ENCODE measurements at regions not wholly inside any gene's neighbourhood (a gene's known extent, or its start where the extent isn't known, plus 50 kb on each side); places are given as distances from the start of the nearest gene placed in this dataset.

DNA sequence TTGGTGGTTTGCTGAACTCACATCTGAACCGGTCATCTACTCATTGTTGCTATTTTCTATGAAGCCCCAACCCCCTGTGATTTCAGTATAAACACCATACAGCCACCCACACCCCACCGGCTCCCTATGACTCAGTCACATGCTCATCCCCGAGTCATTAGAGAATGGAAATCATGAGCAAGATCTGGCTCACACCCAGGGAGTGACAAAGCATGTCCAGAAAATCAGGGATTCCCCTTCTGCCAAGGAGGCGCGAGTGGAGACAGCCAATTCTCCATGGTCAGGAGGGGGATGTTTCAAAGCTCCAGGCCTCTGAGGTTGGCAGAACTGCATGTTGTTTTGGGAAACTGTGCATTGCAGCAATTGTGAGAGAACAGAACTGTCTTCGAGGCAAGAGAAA lies 657.5 kb upstream of the TBX3 start:
- DNase-seq: no peak

- DNase-seq: no peak
Measured at GRCh38 chr12:115338566-115339294, 654.8 kb upstream of the TBX3 start.

GRCh38 chr12:115337693-115338543 lies 653.9 kb upstream of the TBX3 start:
- no peak for DNase-seq

DNA sequence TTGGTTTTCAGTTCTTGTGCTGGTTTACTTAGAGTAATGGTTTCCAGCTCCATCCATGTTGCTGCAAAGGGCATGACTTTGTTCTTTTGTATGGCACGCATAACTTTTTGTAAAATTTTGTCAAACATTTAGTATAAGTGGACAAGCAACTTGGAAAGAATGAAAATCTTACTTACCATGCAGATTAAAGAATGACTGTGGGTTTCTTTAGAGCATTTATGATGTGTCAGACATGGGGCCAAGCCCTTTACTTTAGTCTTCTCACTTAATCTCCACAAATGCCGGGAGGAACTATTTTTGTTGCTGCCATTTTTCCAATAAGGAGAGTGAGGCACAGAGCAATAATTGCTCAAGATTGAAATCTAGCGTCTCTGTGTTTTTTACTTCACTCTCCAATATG lies 652.5 kb upstream of the TBX3 start:
- no peak for DNase-seq

GRCh38 chr12:115335594-115335993 lies 651.6 kb upstream of the TBX3 start:
- DNase-seq: no peak

GRCh38 chr12:115335048-115335447 lies 651.1 kb upstream of the TBX3 start:
- DNase-seq: no peak

DNA sequence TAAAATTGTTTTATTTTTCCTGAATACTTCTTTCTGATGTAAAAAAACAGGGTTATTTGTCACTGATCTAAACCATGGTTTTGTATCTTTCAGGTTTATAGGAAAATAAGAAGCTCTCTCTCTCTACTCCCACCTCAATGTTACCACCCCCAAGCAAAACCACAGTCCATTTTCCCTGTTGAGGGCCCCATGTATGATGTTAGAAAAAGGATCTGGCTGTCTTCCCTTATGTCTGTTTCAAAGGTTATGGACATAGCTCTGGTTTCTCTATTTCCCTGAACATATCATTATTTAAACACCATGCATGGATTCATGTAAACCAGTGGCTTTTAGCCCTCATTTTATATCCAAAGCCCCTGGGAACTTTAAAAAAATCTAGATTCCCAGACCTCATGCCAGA lies 649.0 kb upstream of the TBX3 start:
- DNase-seq: no peak

GRCh38 chr12:115325858-115326257 lies 641.9 kb upstream of the TBX3 start:
- DNase-seq: no peak

DNA sequence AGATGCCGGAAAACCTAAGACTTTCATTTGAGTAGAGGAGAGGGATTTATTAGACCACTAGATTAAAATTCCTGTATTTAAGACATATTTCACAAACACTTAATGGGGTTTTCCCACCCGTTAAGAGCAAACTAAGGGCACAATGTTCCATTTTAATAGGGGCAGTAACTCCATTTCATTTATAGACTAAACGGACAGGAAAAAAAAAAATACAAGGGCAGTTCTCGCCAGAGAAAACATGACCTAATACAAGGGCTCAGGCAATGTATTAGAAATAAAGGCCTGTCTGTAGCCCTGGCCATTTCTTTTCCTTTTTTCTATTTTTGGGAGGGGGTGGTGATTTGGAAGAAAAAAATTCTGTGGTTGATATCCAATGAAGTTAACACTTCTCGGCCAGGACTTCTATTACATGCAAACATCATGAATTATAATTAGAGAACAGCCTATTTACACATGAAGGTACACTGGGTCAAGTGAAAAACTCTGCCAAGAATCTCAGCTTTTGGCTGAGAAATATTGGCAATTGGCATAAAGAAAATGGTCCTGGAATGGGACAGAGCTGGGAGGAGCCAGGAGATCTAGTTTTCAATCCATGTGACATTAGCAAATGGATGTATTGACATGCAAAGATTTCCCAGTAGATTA lies 641.1 kb upstream of the TBX3 start:
- no peak for DNase-seq

- DNase-seq: no peak
Measured at GRCh38 chr12:115323223-115323905, 639.4 kb upstream of the TBX3 start.

DNA sequence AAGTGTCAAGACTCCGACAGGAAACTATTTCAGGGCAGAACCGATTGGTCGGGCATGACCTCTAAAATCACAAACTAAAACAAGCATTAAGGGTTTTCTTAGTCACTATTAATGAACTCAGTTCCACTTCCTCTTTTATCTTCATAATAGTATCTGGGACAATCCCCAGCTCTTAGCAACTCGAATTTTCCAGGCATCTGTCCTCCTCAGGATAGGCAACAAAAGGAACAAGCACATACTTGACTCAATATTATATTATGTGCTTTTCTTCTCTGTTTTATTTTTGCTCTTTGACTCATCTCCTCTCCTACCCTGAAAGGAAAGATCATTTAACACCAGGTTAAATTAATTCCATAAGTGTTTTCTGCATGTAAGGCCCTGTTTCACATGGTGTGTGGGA lies 638.3 kb upstream of the TBX3 start:
- DNase-seq: no peak

- DNase-seq: no peak
Measured at GRCh38 chr12:115320967-115321366, 637.0 kb upstream of the TBX3 start.

- no peak for DNase-seq
Measured at GRCh38 chr12:115320451-115320850, 636.5 kb upstream of the TBX3 start.

DNA sequence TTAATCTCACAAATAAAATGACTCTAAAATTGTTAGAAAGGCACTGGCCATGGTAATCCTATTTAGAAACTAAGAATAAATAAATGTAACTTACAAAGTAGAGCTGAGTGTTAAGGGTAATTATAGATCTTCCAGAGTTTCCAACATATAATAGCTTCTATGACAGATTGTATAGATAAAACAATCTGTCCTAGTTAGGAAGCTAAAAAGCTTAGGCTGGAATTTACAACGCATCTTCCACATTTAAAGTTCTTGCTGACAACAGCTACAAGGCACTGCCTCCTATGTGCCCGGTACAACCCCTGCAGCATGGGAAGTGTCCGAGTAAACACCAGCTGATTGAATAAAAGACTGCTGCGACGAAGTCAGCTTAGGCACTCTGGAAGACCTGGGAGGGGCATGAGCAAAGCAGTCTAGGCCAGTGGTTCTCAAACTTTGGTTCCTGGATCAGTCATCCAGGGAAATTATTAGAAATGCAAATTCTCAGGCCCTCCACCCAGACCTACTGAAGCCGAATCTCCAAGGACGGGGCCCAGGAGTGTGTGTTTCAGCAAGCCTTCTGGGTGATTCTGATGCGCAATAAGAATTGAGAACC lies 635.6 kb upstream of the TBX3 start:
- no peak for DNase-seq

DNA sequence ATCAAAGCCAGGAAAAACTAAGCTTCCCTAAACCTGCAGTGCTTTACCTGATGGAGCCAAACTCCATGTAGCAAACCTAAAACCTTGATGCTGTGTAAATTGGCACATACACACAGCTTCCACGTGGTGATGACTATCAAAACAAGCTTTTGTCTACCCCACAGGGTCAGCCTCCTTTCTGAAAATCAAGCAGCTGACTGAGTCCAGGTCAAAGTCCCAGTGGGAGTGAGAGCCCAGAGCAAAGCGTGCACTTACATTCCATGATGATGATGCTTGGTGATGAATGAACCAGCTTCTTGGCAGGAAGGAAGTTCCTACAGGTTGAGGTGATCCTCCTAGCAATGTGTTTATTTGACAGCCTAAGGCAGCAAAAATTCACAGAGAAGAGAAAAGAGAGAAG lies 630.0 kb upstream of the TBX3 start:
- no peak for DNase-seq

- DNase-seq: no peak
Measured at GRCh38 chr12:115312901-115313300, 628.9 kb upstream of the TBX3 start.

- DNase-seq: no peak
Measured at GRCh38 chr12:115311875-115312274, 627.9 kb upstream of the TBX3 start.

DNA sequence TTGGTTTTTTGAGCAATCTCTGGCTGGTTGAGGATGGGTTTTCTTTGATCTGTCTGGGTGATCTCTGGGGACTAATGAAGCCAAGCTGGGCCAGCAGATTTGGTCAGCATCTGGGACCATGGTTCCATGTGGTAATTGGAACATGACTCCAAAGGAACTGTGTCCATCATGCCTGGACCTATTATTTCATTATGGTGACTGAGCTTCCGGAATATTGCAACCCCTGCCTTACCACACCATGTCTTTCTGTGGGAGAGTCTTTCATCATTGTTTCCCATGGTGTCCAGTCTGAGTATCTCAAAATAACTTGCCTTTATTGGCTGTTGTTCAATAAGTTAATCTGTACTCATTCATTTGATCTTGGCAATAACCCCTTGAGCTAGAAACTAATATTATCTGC lies 624.9 kb upstream of the TBX3 start:
- no peak for DNase-seq

GRCh38 chr12:115306380-115306779 lies 622.4 kb upstream of the TBX3 start:
- DNase-seq: no peak

DNA sequence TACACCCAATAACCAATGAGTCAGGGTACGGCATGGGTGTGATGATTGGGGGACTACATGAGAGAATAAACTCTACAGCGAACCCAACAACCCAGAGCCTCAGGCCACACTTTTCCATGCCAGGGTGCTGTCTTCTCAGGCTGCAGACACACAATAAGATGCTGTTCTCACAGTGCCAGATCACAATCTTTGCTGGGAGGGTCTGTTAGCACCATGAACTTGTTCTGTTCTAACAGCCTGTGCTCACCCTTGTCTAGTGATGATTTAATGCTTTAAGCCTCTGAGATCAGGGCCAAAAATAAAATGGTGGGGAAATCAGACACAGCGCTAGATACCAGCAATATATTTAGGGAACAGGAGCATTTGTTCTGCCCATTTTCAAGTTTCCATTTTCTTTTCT lies 621.9 kb upstream of the TBX3 start:
- no peak for DNase-seq

- DNase-seq: no peak
Measured at GRCh38 chr12:115305275-115305674, 621.3 kb upstream of the TBX3 start.

GRCh38 chr12:115303723-115304309 lies 619.8 kb upstream of the TBX3 start:
- DNase-seq: no peak

- DNase-seq: no peak
Measured at GRCh38 chr12:115297445-115297844, 613.5 kb upstream of the TBX3 start.
